Ovary (tissue), 3 donors: ENCODE measurements at regions not wholly inside any gene's neighbourhood (a gene's known extent, or its start where the extent isn't known, plus 50 kb on each side); places are given as distances from the start of the nearest gene placed in this dataset.

Source experiments
- EP300 ChIP-seq: sonication (generic); formaldehyde crosslinking; IDR thresholded peaks from one replicate; pipeline ENCODE4 v1.6.1; 2017; ENCODE audit warnings: antibody characterized with exemption
- POLR2A ChIP-seq: fragments of 450-650 bp; IDR thresholded peaks from one replicate; pipeline ENCODE4 v1.6.1; 2017; ENCODE audit warnings: antibody characterized with exemption, mild to moderate bottlenecking, moderate library complexity
- TF ChIP-seq, protein P1 (sequence below), 3 donors: fragments of 450-650 bp in 2 of 3; fragments of 200-600 bp in 1 of 3; IDR thresholded peaks; one replicate each; pipeline versions ENCODE4 v1.5.1 to v1.8.0; 2016 to 2022; ENCODE audit warnings: antibody characterized with exemption in 3 of 3, mild to moderate bottlenecking in 1 of 3
- donor health status: DM: no; HTN: no; CAD: no.

DNA sequence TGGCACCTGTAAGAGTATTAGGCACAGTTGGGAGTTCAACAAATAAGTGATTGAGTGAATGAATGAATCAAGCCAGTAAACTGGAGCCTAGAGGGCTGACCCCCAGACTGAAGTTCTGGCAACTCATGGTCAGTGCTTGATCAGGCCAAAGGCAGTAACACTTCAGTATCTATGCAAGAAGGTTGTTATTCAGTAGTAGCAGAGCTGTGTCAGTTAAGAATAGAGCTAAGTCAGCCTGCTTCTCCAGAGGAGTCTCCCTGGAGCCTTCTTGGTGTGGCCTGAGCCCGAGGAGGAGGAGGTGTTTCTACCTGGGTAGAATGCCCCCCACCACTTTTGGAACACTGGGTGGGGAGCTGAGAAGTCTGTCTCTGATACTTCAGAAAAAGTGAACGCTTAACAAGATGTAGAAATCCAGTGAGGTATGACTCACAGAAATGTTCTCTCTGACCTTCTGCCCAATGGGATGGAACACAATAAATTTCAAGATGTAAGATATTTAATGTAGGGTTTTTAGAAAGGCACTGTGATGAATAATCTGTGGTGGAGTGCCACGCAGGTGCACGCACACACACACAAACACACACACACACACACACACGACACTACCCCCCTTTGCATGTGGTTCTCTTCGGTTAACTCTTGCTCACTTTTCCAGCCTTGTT lies 219.9 kb downstream of the HIPK3 start:
- no peak for TF ChIP-seq POLR2A
- TF ChIP-seq, protein P1, sequence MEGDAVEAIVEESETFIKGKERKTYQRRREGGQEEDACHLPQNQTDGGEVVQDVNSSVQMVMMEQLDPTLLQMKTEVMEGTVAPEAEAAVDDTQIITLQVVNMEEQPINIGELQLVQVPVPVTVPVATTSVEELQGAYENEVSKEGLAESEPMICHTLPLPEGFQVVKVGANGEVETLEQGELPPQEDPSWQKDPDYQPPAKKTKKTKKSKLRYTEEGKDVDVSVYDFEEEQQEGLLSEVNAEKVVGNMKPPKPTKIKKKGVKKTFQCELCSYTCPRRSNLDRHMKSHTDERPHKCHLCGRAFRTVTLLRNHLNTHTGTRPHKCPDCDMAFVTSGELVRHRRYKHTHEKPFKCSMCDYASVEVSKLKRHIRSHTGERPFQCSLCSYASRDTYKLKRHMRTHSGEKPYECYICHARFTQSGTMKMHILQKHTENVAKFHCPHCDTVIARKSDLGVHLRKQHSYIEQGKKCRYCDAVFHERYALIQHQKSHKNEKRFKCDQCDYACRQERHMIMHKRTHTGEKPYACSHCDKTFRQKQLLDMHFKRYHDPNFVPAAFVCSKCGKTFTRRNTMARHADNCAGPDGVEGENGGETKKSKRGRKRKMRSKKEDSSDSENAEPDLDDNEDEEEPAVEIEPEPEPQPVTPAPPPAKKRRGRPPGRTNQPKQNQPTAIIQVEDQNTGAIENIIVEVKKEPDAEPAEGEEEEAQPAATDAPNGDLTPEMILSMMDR (IDR thresholded peaks at IDR 0.05), result no peak
- TF ChIP-seq EP300, result no peak
